ENCODE measurements at regions not wholly inside any gene's neighbourhood (a gene's known extent, or its start where the extent isn't known, plus 50 kb on each side); places are given as distances from the start of the nearest gene placed in this dataset.

DNA sequence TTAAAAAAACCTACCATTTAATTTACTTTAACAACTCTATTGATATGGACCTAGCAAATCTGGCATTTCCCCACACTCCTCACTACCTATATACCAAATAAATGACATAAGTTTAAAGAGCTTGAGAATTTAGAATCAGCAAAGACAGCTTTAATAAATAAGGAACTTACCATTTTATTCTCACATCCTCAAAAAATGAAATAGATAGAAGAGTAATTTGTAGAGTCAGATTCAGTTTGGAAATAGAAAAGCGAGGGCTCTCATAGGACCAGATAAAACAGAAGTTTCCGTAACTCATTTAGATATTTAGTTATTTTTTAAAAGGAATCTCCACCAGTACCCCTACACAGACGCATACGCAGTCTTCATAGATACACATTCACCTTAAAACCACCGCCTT is 117.9 kb downstream of the RGS2 start:
- no peak for DNase-seq (ENCODE audit: low read depth, low spot score)
- H3K4me3 ChIP-seq (ENCODE audit: low read depth, low read length), result no peak overlapping the region
- in situ Hi-C loops (cut with HindIII; ENCODE audit: low sequenced_read_pairs), result no loop called here
- TF ChIP-seq, protein P1, sequence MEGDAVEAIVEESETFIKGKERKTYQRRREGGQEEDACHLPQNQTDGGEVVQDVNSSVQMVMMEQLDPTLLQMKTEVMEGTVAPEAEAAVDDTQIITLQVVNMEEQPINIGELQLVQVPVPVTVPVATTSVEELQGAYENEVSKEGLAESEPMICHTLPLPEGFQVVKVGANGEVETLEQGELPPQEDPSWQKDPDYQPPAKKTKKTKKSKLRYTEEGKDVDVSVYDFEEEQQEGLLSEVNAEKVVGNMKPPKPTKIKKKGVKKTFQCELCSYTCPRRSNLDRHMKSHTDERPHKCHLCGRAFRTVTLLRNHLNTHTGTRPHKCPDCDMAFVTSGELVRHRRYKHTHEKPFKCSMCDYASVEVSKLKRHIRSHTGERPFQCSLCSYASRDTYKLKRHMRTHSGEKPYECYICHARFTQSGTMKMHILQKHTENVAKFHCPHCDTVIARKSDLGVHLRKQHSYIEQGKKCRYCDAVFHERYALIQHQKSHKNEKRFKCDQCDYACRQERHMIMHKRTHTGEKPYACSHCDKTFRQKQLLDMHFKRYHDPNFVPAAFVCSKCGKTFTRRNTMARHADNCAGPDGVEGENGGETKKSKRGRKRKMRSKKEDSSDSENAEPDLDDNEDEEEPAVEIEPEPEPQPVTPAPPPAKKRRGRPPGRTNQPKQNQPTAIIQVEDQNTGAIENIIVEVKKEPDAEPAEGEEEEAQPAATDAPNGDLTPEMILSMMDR (IDR thresholded peaks at IDR 0.05; ENCODE audit: low read depth, low read length), result no peak

DNA sequence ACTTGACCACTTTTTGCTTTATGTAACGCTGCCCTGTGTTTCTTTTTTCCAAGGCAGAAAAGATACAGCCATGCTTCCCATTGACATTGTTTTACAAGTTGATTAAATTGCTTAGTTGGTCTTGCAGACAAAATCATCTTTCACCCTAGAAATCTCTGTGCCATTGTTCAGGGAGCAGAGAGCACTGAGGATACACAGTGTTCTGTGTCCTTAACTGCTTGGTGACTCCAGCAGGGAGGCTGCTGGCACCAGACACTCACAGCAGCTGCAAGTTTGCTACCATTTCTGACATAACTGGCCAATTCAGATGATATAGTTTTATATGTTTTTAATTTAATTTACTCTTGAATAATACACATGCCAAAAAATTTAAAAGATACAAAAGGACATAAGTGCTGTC is 118.7 kb downstream of the RGS2 start:
- TF ChIP-seq, protein P1 (IDR thresholded peaks at IDR 0.05; ENCODE audit: low read depth, low read length), result no peak
- no peak for DNase-seq (ENCODE audit: low read depth, low spot score)
- no peak overlapping the region for H3K4me3 ChIP-seq (ENCODE audit: low read depth, low read length)
- in situ Hi-C loops (cut with HindIII; ENCODE audit: low sequenced_read_pairs), result no loop called here

DNA sequence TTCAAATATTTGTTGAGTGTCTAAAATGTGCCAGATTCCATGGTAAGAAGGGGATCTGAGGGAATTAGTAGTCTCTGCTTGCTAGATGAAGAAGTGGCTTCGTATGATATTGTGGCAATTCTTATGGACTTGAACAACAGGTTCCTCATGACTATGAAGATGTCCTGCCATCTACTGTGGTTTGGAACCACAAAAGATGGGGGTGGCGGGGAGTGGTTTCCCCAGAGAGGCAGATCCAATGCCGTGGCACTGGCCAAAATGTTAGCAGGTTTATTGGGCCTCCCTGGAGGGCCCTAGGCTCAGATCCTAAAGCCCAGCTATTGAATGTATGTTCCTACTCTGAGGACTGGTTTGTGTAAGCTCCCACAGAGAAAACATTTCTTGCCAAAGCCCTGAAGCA is 120.8 kb downstream of the RGS2 start:
- H3K4me3 ChIP-seq (ENCODE audit: low read depth, low read length), result no peak overlapping the region
- in situ Hi-C loops (cut with HindIII; ENCODE audit: low sequenced_read_pairs), result no loop called here
- TF ChIP-seq, protein P1 (IDR thresholded peaks at IDR 0.05; ENCODE audit: low read depth, low read length), result no peak
- no peak for DNase-seq (ENCODE audit: low read depth, low spot score)

DNA sequence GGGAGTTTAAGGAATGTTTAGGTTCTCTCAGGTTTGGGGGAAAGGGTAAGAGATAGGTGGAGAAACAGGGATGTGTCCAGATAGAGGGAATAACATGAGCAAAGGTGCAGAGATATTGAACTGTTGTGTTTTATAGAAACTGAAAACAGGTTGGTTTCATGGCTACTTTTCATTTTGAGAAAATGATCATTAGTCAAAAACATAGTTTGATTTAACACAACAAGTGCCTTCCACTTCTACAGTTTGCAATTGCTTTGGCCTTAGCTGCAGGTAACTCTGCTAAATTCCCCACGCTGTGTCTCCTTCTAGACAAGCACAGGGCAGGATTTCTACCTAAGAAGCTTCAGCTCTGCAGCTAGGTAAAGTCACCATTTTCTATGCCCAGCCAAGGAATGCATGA is 124.9 kb downstream of the RGS2 start:
- in situ Hi-C loops (cut with HindIII; ENCODE audit: low sequenced_read_pairs), result no loop called here
- no peak for DNase-seq (ENCODE audit: low read depth, low spot score)
- H3K4me3 ChIP-seq (ENCODE audit: low read depth, low read length), result no peak overlapping the region
- TF ChIP-seq, protein P1 (IDR thresholded peaks at IDR 0.05; ENCODE audit: low read depth, low read length), result no peak

DNA sequence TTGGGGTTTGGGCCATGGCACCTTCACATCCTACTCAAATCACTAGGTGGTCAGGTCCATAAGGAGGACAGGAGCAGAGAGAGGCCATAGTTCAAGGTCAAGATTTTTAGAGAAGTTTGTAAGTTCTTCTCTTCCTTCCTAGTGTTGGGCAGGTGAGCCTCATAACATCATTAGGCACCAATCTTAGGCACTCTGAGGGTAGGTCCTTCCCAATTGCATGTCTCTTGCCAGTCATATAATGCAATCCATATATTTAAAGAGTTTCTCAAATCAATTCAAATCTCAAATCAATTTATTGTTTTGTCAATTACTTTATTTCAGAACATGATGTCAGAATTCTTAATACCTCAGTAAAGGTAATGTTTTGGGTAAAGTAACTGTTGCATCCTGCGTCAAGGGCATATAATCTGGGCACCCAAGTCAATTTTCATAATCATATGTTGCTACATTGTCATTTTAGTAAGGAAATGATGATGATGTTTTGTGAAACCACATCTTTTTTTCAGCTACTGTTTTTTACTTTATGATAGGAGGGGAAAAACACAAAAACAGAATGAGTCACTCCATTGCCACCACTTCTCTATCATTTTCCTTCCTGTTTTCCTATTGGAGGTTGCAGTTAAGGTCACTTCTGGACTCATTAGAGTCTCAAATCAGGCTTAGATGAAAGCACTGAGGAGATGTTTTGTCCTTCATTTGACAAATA is 122.7 kb downstream of the UCHL5 start:
- DNase-seq (ENCODE audit: low read depth, low spot score), result no peak
- TF ChIP-seq, protein P1 (IDR thresholded peaks at IDR 0.05; ENCODE audit: low read depth, low read length), result no peak
- in situ Hi-C loops (cut with HindIII; ENCODE audit: low sequenced_read_pairs), result no loop called here
- H3K4me3 ChIP-seq (ENCODE audit: low read depth, low read length), result no peak overlapping the region

DNA sequence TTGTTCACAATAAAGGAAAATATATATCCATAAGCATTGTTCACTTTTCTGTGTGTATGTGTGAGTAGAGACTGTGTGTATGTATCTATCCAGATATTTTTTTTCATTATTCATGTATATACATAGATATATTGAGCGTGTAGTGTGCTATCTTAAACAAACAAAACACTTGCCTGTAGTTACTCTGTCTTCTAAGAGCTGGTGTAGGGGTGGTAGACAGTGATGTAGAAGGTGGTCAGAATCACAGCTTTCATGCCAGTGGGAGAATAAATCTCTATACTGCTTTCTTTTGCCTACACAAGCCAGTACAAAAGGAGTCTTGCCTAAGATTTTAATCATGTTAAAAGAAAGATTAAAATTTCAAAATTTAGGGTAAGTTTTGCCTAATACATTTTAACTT is 122.0 kb downstream of the UCHL5 start:
- TF ChIP-seq, protein P1 (IDR thresholded peaks at IDR 0.05; ENCODE audit: low read depth, low read length), result no peak
- in situ Hi-C loops (cut with HindIII; ENCODE audit: low sequenced_read_pairs), result no loop called here
- no peak for DNase-seq (ENCODE audit: low read depth, low spot score)
- no peak overlapping the region for H3K4me3 ChIP-seq (ENCODE audit: low read depth, low read length)
